ENCODE measurements at regions not wholly inside any gene's neighbourhood (a gene's known extent, or its start where the extent isn't known, plus 50 kb on each side); places are given as distances from the start of the nearest gene placed in this dataset.

GRCh38 chr14:100400115-100400514, 77.0 kb downstream of the SLC25A47 start:
- DNase-seq: no peak

- DNase-seq: no peak
Measured at GRCh38 chr14:100401031-100401692, 78.0 kb downstream of the SLC25A47 start.

- DNase-seq: no peak
Measured at GRCh38 chr14:100401792-100402191, 78.7 kb downstream of the SLC25A47 start.

GRCh38 chr14:100402631-100403030, 79.5 kb downstream of the SLC25A47 start:
- DNase-seq: no peak

GRCh38 chr14:100403105-100403504, 80.0 kb downstream of the SLC25A47 start:
- no peak for DNase-seq

- no peak for DNase-seq
Measured at GRCh38 chr14:100403802-100404365, 80.7 kb downstream of the SLC25A47 start.

GRCh38 chr14:100404419-100404818, 81.3 kb downstream of the SLC25A47 start:
- DNase-seq: no peak

- no peak for DNase-seq
Measured at GRCh38 chr14:100405760-100406455, 82.8 kb downstream of the SLC25A47 start.

- DNase-seq: no peak
Measured at GRCh38 chr14:100406505-100407131, 83.5 kb downstream of the SLC25A47 start.

GRCh38 chr14:100407376-100408102, 84.4 kb downstream of the SLC25A47 start:
- DNase-seq: no peak

GRCh38 chr14:100408350-100409002, 85.3 kb downstream of the SLC25A47 start:
- no peak for DNase-seq

GRCh38 chr14:100409003-100409360, 85.8 kb downstream of the SLC25A47 start:
- DNase-seq: no peak

- DNase-seq: no peak
Measured at GRCh38 chr14:100409651-100410050, 86.5 kb downstream of the SLC25A47 start.

- DNase-seq: no peak
Measured at GRCh38 chr14:100410056-100410565, 87.0 kb downstream of the SLC25A47 start.

- DNase-seq: no peak
Measured at GRCh38 chr14:100413699-100414098, 90.6 kb downstream of the SLC25A47 start.

- DNase-seq: no peak
Measured at GRCh38 chr14:100415226-100415625, 92.1 kb downstream of the SLC25A47 start.

GRCh38 chr14:100416081-100416680, 93.0 kb downstream of the SLC25A47 start:
- no peak for DNase-seq

GRCh38 chr14:100416921-100417860, 94.1 kb downstream of the SLC25A47 start:
- DNase-seq: no peak

GRCh38 chr14:100419856-100420255, 96.7 kb downstream of the SLC25A47 start:
- no peak for DNase-seq

GRCh38 chr14:100421756-100422470, 98.8 kb downstream of the SLC25A47 start:
- DNase-seq: no peak

Data from stimulated activated CD4-positive, alpha-beta T cell treated with anti-CD3 and anti-CD28 coated beads, Interleukin-2, amount 100 ng/mL, for 24 hours (primary cell).